ENCODE measurements at regions not wholly inside any gene's neighbourhood (a gene's known extent, or its start where the extent isn't known, plus 50 kb on each side); places are given as distances from the start of the nearest gene placed in this dataset.

- no peak for TF ChIP-seq POLR2A (IDR thresholded peaks at IDR 0.05)
- TF ChIP-seq, protein P1, sequence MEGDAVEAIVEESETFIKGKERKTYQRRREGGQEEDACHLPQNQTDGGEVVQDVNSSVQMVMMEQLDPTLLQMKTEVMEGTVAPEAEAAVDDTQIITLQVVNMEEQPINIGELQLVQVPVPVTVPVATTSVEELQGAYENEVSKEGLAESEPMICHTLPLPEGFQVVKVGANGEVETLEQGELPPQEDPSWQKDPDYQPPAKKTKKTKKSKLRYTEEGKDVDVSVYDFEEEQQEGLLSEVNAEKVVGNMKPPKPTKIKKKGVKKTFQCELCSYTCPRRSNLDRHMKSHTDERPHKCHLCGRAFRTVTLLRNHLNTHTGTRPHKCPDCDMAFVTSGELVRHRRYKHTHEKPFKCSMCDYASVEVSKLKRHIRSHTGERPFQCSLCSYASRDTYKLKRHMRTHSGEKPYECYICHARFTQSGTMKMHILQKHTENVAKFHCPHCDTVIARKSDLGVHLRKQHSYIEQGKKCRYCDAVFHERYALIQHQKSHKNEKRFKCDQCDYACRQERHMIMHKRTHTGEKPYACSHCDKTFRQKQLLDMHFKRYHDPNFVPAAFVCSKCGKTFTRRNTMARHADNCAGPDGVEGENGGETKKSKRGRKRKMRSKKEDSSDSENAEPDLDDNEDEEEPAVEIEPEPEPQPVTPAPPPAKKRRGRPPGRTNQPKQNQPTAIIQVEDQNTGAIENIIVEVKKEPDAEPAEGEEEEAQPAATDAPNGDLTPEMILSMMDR (IDR thresholded peaks at IDR 0.05) = no peak
Measured at GRCh38 chr10:83167081-83167480, 972.2 kb upstream of the GHITM start.

All from uterus (tissue), 2 donors.